ENCODE measurements at regions not wholly inside any gene's neighbourhood (a gene's known extent, or its start where the extent isn't known, plus 50 kb on each side); places are given as distances from the start of the nearest gene placed in this dataset.

DNA sequence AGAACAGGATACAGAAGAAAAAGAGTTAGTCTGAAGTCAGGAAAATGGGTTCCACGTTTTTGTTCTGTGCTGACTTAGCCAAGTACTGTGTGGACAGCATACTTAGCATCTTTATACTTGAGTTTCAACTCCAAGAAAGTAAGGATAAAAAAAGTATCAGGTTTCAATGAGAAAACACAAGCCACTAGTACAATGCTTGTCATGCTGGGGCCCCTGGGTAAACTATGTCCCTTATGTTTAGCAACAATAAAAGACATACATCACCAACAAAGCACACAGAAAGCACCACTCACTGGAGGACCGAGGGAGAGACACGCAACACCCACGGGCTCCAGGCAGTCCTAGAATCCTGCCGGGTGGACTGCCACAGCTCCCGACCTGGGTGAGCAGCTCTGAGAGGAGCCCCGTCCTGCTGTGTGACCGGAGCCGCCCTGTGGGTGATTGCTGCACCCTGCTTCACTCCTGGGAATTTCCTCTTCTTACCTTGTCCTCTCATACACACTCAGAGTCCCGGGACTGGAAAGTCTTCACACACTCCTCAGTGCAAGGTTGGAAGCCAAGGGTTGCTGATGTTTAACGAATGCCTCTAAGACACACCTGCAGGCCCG, 890.5 kb downstream of the BRD1 start:
- TF ChIP-seq, protein P1, sequence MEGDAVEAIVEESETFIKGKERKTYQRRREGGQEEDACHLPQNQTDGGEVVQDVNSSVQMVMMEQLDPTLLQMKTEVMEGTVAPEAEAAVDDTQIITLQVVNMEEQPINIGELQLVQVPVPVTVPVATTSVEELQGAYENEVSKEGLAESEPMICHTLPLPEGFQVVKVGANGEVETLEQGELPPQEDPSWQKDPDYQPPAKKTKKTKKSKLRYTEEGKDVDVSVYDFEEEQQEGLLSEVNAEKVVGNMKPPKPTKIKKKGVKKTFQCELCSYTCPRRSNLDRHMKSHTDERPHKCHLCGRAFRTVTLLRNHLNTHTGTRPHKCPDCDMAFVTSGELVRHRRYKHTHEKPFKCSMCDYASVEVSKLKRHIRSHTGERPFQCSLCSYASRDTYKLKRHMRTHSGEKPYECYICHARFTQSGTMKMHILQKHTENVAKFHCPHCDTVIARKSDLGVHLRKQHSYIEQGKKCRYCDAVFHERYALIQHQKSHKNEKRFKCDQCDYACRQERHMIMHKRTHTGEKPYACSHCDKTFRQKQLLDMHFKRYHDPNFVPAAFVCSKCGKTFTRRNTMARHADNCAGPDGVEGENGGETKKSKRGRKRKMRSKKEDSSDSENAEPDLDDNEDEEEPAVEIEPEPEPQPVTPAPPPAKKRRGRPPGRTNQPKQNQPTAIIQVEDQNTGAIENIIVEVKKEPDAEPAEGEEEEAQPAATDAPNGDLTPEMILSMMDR (IDR thresholded peaks at IDR 0.05; ENCODE audit: low read length): no peak
- TF ChIP-seq EZH2 (optimal IDR thresholded peaks at IDR 0.05; ENCODE audit: low read depth, low read length): no peak

Data from MM.1S (cell line).